IPS DF 6.9 (cell line): ENCODE measurements at regions not wholly inside any gene's neighbourhood (a gene's known extent, or its start where the extent isn't known, plus 50 kb on each side); places are given as distances from the start of the nearest gene placed in this dataset.

Experiments
- DNase-seq: peaks from one replicate; pipeline ENCODE4 v3.0.0-alpha.2; 2013; ENCODE audit warnings: low read depth, low spot score
- H3K27ac ChIP-seq: one replicate; pipeline ENCODE4 v1.5.1; 2013; ENCODE audit warnings: low read length, control low read depth
- H3K27me3 ChIP-seq: 2 replicates; pipeline ENCODE4 v1.6.1; 2013; ENCODE audit warnings: mild to moderate bottlenecking, low read length; ENCODE audit not compliant: control insufficient read depth, insufficient read depth
- H3K36me3 ChIP-seq: 2 replicates; pipeline ENCODE4 v1.6.1; 2013; ENCODE audit warnings: low read length; ENCODE audit not compliant: control insufficient read depth, insufficient read depth
- H3K4me1 ChIP-seq: 2 replicates; pipeline ENCODE4 v1.6.1; 2013; ENCODE audit warnings: low read length; ENCODE audit not compliant: control insufficient read depth, insufficient read depth
- H3K4me3 ChIP-seq: 2 replicates; pipeline ENCODE4 v1.5.1; 2013; ENCODE audit warnings: mild to moderate bottlenecking, low read length
- H3K9me3 ChIP-seq: 2 replicates; pipeline ENCODE4 v1.6.1; 2013; ENCODE audit warnings: low read length, inconsistent platforms; ENCODE audit not compliant: control insufficient read depth, insufficient read depth
- WGBS: extraction: QIAGEN DNeasy Blood & Tissue Kit; methylation state at CpG from one replicate; pipeline ENCODE4 v1.1.7; 2013; ENCODE audit warnings: mixed read lengths, missing lambda C conversion rate; ENCODE audit not compliant: insufficient read length, insufficient coverage; 5-methylcytosine and 5-hydroxymethylcytosine counted together

DNA sequence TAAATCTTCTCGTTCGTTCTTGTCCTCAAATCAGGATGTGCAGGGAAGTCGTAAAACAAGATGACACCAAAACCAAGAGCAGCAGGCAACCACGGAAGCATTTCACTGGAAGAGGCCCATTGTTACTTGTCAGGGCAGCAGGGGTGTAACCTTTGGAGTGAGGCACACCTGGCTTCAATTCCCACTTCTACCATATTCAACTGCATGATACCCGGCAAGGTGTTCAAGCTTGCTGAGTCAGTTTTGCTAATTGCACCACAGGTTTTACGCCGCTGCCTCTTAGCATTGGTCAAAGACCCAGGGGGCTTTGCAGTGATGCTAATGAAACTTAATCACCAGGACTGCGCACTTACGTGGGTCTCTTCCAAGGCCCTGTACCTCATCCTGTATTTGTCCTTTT is 50.0 kb upstream of the PTER start:
- no peaks in the 10 kb centered on the region for H3K27me3 ChIP-seq
- no peak overlapping the region for H3K4me3 ChIP-seq
- no peak overlapping the region for H3K27ac ChIP-seq
- H3K4me1 ChIP-seq, result no peaks in the 10 kb centered on the region
- WGBS, result 100% methylated on average over 2 of the region's 9 CpGs
- H3K36me3 ChIP-seq, result no peaks in the 10 kb centered on the region
- H3K9me3 ChIP-seq, result no peaks in the 10 kb centered on the region
- DNase-seq, result peak; percentile 58
